Caco-2 (cell line): ENCODE measurements at regions not wholly inside any gene's neighbourhood (a gene's known extent, or its start where the extent isn't known, plus 50 kb on each side); places are given as distances from the start of the nearest gene placed in this dataset.

Experiments used
- BruUV-seq: library from RNA; stranded (reverse); fragments of 400-500 nt; replicated peaks from 2 replicates; lab custom pipeline; 2021; lab: Mats Ljungman, UMichigan
- CTCF ChIA-PET: fragments of 300-600 bp; sonication (Branson Sonifier 250); formaldehyde crosslinking; loops from one replicate; lab custom pipeline; 2022; ENCODE audit warnings: antibody characterized with exemption; lab: Charles Lee
- POLR2A ChIA-PET: fragments of 300-600 bp; sonication (Branson Sonifier 250); formaldehyde crosslinking; loops from one replicate; lab custom pipeline; 2022; ENCODE audit warnings: antibody characterized with exemption; lab: Charles Lee
- DNase-seq, 2 experiments: peaks; one replicate each; pipeline versions ENCODE4 v3.0.0 to v3.0.0-alpha.2; 2020 to 2022
- H3K27me3 ChIP-seq: replicated peaks from 2 replicates; pipeline ENCODE4 v1.6.0; 2011; ENCODE audit warnings: low read length; ENCODE audit not compliant: control insufficient read depth, insufficient read depth
- H3K36me3 ChIP-seq: 2 replicates; pipeline ENCODE4 v1.5.1; 2011; ENCODE audit warnings: low read length; ENCODE audit not compliant: control insufficient read depth, insufficient read depth
- H3K4me1 ChIP-seq: fragments of 250-450 bp; sonication (Bioruptor Pico); 2 replicates; pipeline ENCODE4 v1.5.1; 2020; ENCODE audit warnings: mild to moderate bottlenecking
- H3K4me3 ChIP-seq: 2 replicates; pipeline ENCODE4 v1.5.1; 2011; ENCODE audit warnings: low read depth, mild to moderate bottlenecking, control low read depth, low read length
- H3K9me3 ChIP-seq: fragments of 250-450 bp; sonication (Bioruptor Pico); 2 replicates; pipeline ENCODE4 v1.5.1; 2020; ENCODE audit warnings: mild to moderate bottlenecking, moderate library complexity
- H3K27ac Mint-ChIP-seq: one replicate; pipeline ENCODE4 v1.8.0; 2022; ENCODE audit warnings: mixed read lengths; ENCODE audit not compliant: unreplicated experiment
- H3K27me3 Mint-ChIP-seq: one replicate; pipeline ENCODE4 v1.8.0; 2022; ENCODE audit warnings: mixed read lengths; ENCODE audit not compliant: insufficient read depth, unreplicated experiment
- H3K36me3 Mint-ChIP-seq: one replicate; pipeline ENCODE4 v1.8.0; 2022; ENCODE audit warnings: mild to moderate bottlenecking, mixed read lengths; ENCODE audit not compliant: insufficient read depth, unreplicated experiment
- H3K4me1 Mint-ChIP-seq: one replicate; pipeline ENCODE4 v1.8.0; 2022; ENCODE audit warnings: low read depth, mixed read lengths; ENCODE audit not compliant: unreplicated experiment
- H3K4me3 Mint-ChIP-seq: one replicate; pipeline ENCODE4 v1.8.0; 2022; ENCODE audit warnings: mild to moderate bottlenecking, moderate library complexity, mixed read lengths; ENCODE audit not compliant: unreplicated experiment
- H3K9me3 Mint-ChIP-seq: one replicate; pipeline ENCODE4 v1.8.0; 2022; ENCODE audit warnings: mixed read lengths; ENCODE audit not compliant: unreplicated experiment
- CTCF ChIP-seq, 2 experiments: fragments of 200-600 bp in 1 of 2; IDR thresholded peaks; 1 replicate in 1 of 2; 2 replicates in 1 of 2; pipeline versions ENCODE4 v1.5.1 to v1.8.0; 2011 to 2022; ENCODE audit warnings: antibody characterized with exemption in 1 of 2, control low read depth in 1 of 2, inconsistent platforms in 1 of 2, low read depth in 1 of 2, low read length in 1 of 2, mild to moderate bottlenecking in 1 of 2, moderate library complexity in 1 of 2; ENCODE audit not compliant: insufficient read depth in 1 of 2, severe bottlenecking in 1 of 2, unreplicated experiment in 1 of 2
- intact Hi-C: fragments of 100-400 bp; cut with micrococcal nuclease; formaldehyde crosslinking; loops from one replicate; pipeline ENCODE4 v1.10.0; 2022; ENCODE audit not compliant: unreplicated experiment

- intact Hi-C loops = no loop called here
- ChIA-PET POLR2A (no interaction called here), CTCF (no interaction called here)
- no peak for TF ChIP-seq CTCF (IDR thresholded peaks at IDR 0.05; ENCODE audit: insufficient read depth in 1 of 2, low read depth in 1 of 2, low read length in 1 of 2, severe bottlenecking in 1 of 2, unreplicated experiment in 1 of 2)
- DNase-seq = no peak
- Mint-ChIP-seq H3K4me1 (no peaks in the 10 kb centered on the region), H3K9me3 (no peaks in the 10 kb centered on the region), H3K4me3 (no peak overlapping the region), H3K36me3 (peaks cover 3% of the 10 kb centered on the region), H3K27ac (no peak overlapping the region), H3K27me3 (peaks cover 6% of the 10 kb centered on the region)
- Histone ChIP-seq H3K4me1 (no peaks in the 10 kb centered on the region), H3K27me3 (no peaks in the 10 kb centered on the region), H3K36me3 (no peaks in the 10 kb centered on the region), H3K4me3 (no peak overlapping the region), H3K9me3 (no peaks in the 10 kb centered on the region)
- no TSS peak for BruUV-seq
Observed at GRCh38 chr10:47183704-47184041, 116.3 kb upstream of the GDF10 start.

GRCh38 chr10:47184273-47184672 lies 115.7 kb upstream of the GDF10 start:
- no peaks in the 10 kb centered on the region for H3K9me3 Mint-ChIP-seq
- no peak for TF ChIP-seq CTCF (IDR thresholded peaks at IDR 0.05; ENCODE audit: insufficient read depth in 1 of 2, low read depth in 1 of 2, low read length in 1 of 2, severe bottlenecking in 1 of 2, unreplicated experiment in 1 of 2)
- H3K4me3 ChIP-seq = no peak overlapping the region
- H3K4me3 Mint-ChIP-seq = no peak overlapping the region
- H3K27me3 ChIP-seq = no peaks in the 10 kb centered on the region
- peaks cover 9% of the 10 kb centered on the region for H3K27me3 Mint-ChIP-seq
- H3K27ac Mint-ChIP-seq = no peak overlapping the region
- no peaks in the 10 kb centered on the region for H3K36me3 Mint-ChIP-seq
- no peaks in the 10 kb centered on the region for H3K9me3 ChIP-seq
- BruUV-seq = no TSS peak
- ChIA-PET POLR2A (no interaction called here), CTCF (no interaction called here)
- H3K36me3 ChIP-seq = no peaks in the 10 kb centered on the region
- no peak for DNase-seq
- H3K4me1 ChIP-seq = no peaks in the 10 kb centered on the region
- intact Hi-C loops = no loop called here
- no peaks in the 10 kb centered on the region for H3K4me1 Mint-ChIP-seq

- H3K4me3 ChIP-seq = no peak overlapping the region
- TF ChIP-seq CTCF (IDR thresholded peaks at IDR 0.05; ENCODE audit: insufficient read depth in 1 of 2, low read depth in 1 of 2, low read length in 1 of 2, severe bottlenecking in 1 of 2, unreplicated experiment in 1 of 2) = no peak
- POLR2A ChIA-PET = no interaction called here
- no peaks in the 10 kb centered on the region for H3K36me3 ChIP-seq
- BruUV-seq = no TSS peak
- H3K4me3 Mint-ChIP-seq = no peak overlapping the region
- no peaks in the 10 kb centered on the region for H3K27me3 ChIP-seq
- no peaks in the 10 kb centered on the region for H3K36me3 Mint-ChIP-seq
- no peaks in the 10 kb centered on the region for H3K9me3 Mint-ChIP-seq
- peaks cover 14% of the 10 kb centered on the region for H3K27me3 Mint-ChIP-seq
- H3K27ac Mint-ChIP-seq = no peak overlapping the region
- no peaks in the 10 kb centered on the region for H3K4me1 ChIP-seq
- H3K9me3 ChIP-seq = no peaks in the 10 kb centered on the region
- no peaks in the 10 kb centered on the region for H3K4me1 Mint-ChIP-seq
- CTCF ChIA-PET = no interaction called here
- no peak for DNase-seq
- intact Hi-C loops = no loop called here
Observed at GRCh38 chr10:47184724-47185330, 115.2 kb upstream of the GDF10 start.
